ENCODE measurements at regions not wholly inside any gene's neighbourhood (a gene's known extent, or its start where the extent isn't known, plus 50 kb on each side); places are given as distances from the start of the nearest gene placed in this dataset.

GRCh38 chr10:6815346-6815745 lies 235.3 kb upstream of the PRKCQ start:
- Histone ChIP-seq H3K36me3 (ENCODE audit: control insufficient read depth in 2 of 2, insufficient read depth in 1 of 2, low read length in 2 of 2) (no peaks in the 10 kb centered on the region), H3K9me3 (ENCODE audit: control insufficient read depth, insufficient read depth, low read depth, low read length) (no peaks in the 10 kb centered on the region), H3K4me3 (ENCODE audit: low read depth, low read length) (no peak overlapping the region), H3K27ac (ENCODE audit: extremely low read depth, low read depth, low read length) (no peak overlapping the region), H3K4me1 (ENCODE audit: control insufficient read depth, insufficient read depth, low read length) (no peaks in the 10 kb centered on the region)
- no peak for TF ChIP-seq ZNF239 (tag by site-specific recombination; IDR thresholded peaks at IDR 0.05)
- no peak for TF ChIP-seq ZNF596 (tag by site-specific recombination; IDR thresholded peaks at IDR 0.05)
- no peak for TF ChIP-seq BCL11B (tag by site-specific recombination; IDR thresholded peaks at IDR 0.05; ENCODE audit: low read depth)
- no peak for TF ChIP-seq RBAK (tag by site-specific recombination; IDR thresholded peaks at IDR 0.05)
- no peak for TF ChIP-seq ZNF184 (tag by site-specific recombination; IDR thresholded peaks at IDR 0.05)
- no peak for TF ChIP-seq KLF17 (tag by site-specific recombination; IDR thresholded peaks at IDR 0.05)
- no peak for TF ChIP-seq ZBTB44 (tag by site-specific recombination; IDR thresholded peaks at IDR 0.05)
- POLR2A ChIA-PET: no interaction called here
- CTCF ChIA-PET: no interaction called here

GRCh38 chr10:6813856-6814255 lies 233.8 kb upstream of the PRKCQ start:
- Histone ChIP-seq H3K36me3 (ENCODE audit: control insufficient read depth in 2 of 2, insufficient read depth in 1 of 2, low read length in 2 of 2) (no peaks in the 10 kb centered on the region), H3K4me3 (ENCODE audit: low read depth, low read length) (no peak overlapping the region), H3K27ac (ENCODE audit: extremely low read depth, low read depth, low read length) (no peak overlapping the region), H3K4me1 (ENCODE audit: control insufficient read depth, insufficient read depth, low read length) (no peaks in the 10 kb centered on the region), H3K9me3 (ENCODE audit: control insufficient read depth, insufficient read depth, low read depth, low read length) (no peaks in the 10 kb centered on the region)
- POLR2A ChIA-PET: no interaction called here
- TF ChIP-seq ZNF133 (tag by site-specific recombination; IDR thresholded peaks at IDR 0.05) (no peak), ZNF140 (tag by site-specific recombination; IDR thresholded peaks at IDR 0.05) (no peak), ZNF560 (tag by site-specific recombination; IDR thresholded peaks at IDR 0.05; ENCODE audit: borderline replicate concordance) (no peak), ZNF513 (tag by site-specific recombination; IDR thresholded peaks at IDR 0.05) (no peak), ZBTB20 (tag by site-specific recombination; IDR thresholded peaks at IDR 0.05) (no peak), ZNF433 (tag by site-specific recombination; IDR thresholded peaks at IDR 0.05; ENCODE audit: low read depth) (no peak), ZNF555 (tag by site-specific recombination; conservative IDR thresholded peaks at IDR 0.05) (no peak), YY2 (tag by site-specific recombination; IDR thresholded peaks at IDR 0.05) (no peak), KLF7 (tag by site-specific recombination; IDR thresholded peaks at IDR 0.05; ENCODE audit: borderline replicate concordance) (no peak), HOXA7 (CRISPR knock-in tag; IDR thresholded peaks at IDR 0.05; ENCODE audit: borderline replicate concordance) (no peak), KLF9 (tag by site-specific recombination; IDR thresholded peaks at IDR 0.05; ENCODE audit: low read depth) (no peak), ZNF362 (tag by site-specific recombination; IDR thresholded peaks at IDR 0.05) (no peak), ZNF792 (tag by site-specific recombination; IDR thresholded peaks at IDR 0.05) (no peak), ZNF747 (tag by site-specific recombination; IDR thresholded peaks at IDR 0.05) (no peak), PRDM4 (tag by site-specific recombination; IDR thresholded peaks at IDR 0.05) (no peak), SALL2 (tag by site-specific recombination; IDR thresholded peaks at IDR 0.05; ENCODE audit: borderline replicate concordance) (no peak), ZNF704 (tag by site-specific recombination; IDR thresholded peaks at IDR 0.05) (no peak), ZNF544 (tag by site-specific recombination; IDR thresholded peaks at IDR 0.05) (no peak), ZNF600 (tag by site-specific recombination; IDR thresholded peaks at IDR 0.05) (no peak), ZNF707 (tag by site-specific recombination; IDR thresholded peaks at IDR 0.05) (no peak)
- CTCF ChIA-PET: no interaction called here

Data from HEK293 (cell line).